ENCODE measurements at regions not wholly inside any gene's neighbourhood (a gene's known extent, or its start where the extent isn't known, plus 50 kb on each side); places are given as distances from the start of the nearest gene placed in this dataset.
"Not testable (repeated sequence)": the region's sequence is repeated elsewhere in the genome, so short reads cannot be mapped to it uniquely, and the experiment has no call there.

DNA sequence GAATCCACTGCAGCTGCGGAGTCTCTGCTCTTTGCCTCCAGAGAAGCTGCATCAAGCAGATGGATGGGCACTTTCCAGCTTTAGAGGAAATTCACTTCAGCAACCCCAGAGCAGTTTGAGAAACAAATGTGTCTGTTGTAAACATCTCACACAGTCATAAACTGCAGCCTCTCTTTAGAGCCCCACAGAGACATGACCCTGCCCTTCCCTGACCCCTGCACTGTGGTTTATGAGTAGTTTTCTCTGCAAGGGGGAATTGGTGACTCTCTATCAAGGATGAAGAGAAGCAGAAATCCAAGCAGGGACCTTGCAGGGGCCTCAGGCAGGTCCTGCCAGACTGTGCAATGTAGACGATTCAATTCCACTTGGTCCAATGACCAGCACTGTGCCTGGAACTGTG, 160.2 kb downstream of the SH2D4B start:
- no peak for ATAC-seq

DNA sequence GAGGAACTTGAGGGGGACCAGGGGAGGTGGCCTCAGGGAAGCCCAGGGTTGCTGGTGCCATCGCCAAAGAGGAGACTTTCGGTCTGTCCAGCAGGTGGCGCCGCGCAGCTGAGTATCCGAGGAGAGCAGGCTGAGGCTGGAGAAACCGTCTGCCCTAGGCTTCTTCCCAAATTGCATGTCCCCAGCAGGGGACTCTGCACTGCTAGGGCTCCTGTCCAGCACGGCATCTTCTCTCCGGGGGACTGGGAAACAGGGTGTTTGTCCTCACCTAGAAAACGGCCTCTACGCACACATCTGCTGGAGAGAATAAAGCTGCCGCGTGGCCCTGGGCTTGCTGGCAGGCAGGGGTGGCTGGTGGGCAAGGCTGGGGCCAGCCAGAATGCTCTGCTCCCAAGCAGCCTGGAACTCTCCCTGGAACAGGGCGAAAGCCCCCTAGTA, 161.9 kb downstream of the SH2D4B start:
- peak in 1 of 2 donors; percentile 66 for ATAC-seq

DNA sequence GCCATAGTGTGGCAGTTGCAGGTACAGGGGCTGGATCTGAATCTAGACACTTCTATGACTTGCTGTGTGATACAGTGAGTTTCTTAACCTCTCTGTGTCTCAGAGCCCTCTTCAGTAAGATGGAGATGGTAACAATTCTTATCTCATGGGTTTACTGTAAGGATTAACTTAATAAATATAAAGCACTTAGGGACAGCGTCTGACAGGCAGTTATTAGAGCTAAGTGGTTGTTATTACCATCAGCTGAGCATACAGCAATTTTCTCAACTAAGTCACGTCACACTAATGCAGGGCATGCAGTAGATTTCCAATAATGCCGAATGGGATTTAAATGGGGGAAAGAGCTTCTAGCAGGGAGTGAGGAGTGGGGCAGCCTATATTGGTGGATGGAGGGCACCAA, 162.6 kb downstream of the SH2D4B start:
- ATAC-seq: no peak

DNA sequence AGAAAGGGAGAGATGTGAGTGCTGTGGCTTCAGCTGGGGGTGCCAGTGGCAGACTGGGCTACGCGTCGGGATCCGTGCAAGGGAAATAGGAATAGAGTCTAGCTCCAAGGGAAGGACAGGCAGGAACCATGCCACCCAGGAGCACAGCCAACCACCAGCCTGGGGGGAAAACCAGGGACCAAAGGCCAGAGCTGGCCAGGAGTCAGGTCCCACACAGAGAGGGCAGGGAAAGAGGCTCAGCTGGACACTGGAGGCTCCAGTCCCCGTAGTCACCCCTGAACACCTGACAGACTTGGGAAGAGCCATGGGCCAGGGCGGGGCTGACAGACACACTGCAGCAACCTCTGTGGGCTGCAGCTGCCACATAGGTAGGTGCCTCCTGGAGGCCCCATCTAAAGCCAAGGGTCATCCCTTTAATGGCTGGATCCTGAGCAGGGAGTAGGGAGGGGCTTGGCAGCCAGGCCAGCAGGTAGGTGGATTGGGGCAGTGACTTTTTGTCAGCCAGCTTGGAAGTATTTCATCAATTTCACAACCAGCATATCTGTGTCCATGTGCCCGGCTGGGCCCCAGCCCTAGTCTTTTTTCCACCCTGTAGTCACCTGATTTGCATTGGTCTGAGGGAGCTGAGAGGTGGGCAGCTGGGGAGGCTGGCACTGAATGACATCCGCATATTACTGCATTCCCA, 163.2 kb downstream of the SH2D4B start:
- ATAC-seq: no peak

GRCh38 chr10:80701706-80702105, 164.0 kb downstream of the SH2D4B start:
- ATAC-seq: no peak

DNA sequence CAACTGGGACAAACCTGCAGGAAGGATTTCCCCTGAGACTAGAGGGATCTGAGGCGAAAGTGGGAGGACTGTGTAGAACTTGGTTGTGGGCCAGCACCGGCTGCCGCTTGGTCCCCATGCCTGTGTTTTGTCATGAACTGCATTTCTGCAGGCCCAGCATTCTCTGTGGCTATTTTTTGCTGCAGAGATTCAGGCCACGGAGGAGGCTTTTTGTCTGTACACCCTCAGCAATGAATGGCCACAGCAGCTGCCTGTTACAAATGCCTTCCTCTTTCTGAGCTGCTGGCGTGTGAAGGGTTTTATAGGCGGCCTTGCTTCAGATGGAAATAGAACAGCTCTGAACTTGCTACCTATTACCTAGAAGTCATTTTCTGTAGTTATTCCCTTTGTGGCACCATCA, 164.4 kb downstream of the SH2D4B start:
- ATAC-seq: no peak

- ATAC-seq: no peak
These were observed 168.2 kb downstream of the SH2D4B start for GRCh38 chr10:80705899-80706298.

DNA sequence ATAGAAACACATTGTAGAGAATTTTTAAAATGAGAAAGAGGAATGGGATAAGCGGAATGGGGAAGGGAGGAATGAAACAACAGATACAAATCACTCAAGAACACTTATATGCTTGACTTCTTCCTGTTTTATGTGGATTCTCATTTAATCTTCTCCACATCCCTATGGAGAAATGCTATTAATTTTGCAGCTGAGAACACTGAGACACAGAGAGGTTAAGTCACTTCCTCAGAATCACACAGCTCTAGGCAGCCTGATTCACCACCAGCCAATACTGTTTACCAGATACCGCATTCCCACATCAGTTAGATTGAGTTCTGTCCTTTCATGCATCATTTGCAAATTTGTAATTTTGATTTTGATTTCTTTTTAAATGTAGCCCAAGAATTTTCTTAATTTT, 170.5 kb downstream of the SH2D4B start:
- ATAC-seq: no peak

- ATAC-seq: no peak
These were observed 171.1 kb downstream of the SH2D4B start for GRCh38 chr10:80708808-80709207.

DNA sequence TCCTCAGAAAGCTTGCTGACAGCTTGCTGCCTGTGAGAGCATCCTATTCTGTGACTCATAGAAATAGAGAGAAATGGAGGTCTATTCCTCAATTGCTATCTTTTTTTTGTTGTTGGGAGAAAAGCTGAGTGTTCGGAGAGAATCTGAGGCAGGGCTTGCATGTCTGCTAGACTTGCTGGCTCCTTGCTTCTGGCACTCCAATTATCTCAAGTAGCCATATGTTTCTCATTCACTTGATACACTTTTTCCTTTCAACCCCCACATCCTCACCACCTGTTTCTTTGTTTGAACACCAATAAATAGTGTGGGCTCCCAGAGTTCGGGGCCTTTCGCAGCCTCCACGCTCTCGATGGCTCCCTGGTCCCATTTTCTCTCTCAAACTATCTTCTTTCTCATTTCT, 172.2 kb downstream of the SH2D4B start:
- ATAC-seq: no peak

- no peak for ATAC-seq
These were observed 175.8 kb downstream of the SH2D4B start for GRCh38 chr10:80713398-80713928.

DNA sequence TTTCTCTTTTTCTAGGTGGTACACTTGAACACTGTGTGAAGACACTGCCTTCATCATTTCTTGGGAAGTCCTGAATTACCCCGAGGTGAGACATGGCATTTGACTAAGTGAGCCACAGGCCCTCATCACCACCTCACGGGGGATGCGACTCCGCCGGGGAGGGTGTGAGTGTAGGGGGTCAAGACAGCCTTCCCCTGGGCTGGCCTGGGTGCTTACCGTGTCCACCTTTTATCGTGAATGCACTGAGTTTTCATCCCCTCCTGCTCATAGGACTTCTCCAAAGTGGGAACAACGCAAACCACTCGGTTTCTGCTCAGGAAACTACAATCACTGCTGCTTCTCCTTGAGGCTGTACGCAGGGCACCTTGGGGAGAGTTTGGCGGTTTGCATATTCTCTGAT, 176.9 kb downstream of the SH2D4B start:
- ATAC-seq: no peak

DNA sequence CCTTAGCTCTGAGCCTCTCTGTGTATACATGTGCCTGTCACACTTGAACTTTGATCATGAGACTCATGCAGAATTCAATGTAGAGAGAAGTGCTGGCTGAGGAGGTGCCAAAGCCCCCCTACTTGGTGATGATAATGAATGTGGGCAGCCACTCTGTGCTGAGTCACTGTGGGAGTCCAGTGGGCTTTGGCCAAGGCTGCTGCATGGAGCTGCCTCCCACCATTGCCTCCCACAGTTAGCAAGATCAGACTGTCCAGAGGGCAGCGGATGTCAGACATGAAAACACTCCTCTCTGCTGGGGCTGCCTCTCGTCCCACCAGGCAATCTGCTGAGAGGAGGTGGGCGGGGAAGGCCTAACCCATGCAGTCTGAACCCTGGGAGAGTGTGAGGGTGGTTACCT, 180.3 kb downstream of the SH2D4B start:
- no peak for ATAC-seq

DNA sequence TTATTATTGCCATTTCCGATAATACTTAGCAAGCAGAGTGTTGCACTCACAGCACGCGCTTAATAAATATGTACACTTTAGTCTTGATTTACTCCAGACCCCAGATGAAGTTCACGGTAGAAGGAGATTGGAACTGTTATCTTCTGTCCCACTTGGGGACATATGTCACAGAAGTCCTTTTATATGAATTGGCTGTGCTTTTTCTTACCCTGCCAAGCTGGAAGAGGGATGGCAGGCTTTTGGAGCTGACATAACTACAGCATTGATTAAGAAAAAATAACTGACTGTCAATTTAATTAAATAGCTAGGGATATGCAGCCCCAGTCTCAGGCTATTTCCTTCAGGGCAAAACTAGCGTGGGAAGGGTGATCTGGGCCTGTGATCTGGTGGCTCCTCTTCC, 182.2 kb downstream of the SH2D4B start:
- no peak for ATAC-seq

- no peak for ATAC-seq
These were observed 182.8 kb downstream of the SH2D4B start for GRCh38 chr10:80720549-80720948.

- ATAC-seq: not testable (repeated sequence)
These were observed 190.7 kb downstream of the SH2D4B start for GRCh38 chr10:80728354-80728753.

DNA sequence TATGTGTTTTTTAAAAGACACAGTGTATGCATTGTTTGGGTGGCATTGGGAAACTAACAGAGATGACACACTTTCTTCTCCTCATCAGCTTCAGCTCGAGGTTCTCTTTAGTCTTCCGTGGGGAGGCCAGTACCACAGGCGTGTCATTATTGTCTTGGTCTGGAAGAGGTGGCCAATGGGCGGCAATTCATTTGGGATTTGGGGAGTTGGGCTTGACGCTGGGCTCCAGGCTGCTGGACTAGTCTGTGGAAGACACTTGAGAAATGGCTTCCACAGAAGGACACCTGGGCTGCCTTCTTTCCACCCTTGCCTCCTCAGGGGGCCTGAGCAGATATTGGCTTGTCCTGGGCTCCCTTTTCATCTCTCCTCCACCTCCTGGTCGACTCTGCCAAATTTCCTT, 192.2 kb downstream of the SH2D4B start:
- ATAC-seq: no peak

DNA sequence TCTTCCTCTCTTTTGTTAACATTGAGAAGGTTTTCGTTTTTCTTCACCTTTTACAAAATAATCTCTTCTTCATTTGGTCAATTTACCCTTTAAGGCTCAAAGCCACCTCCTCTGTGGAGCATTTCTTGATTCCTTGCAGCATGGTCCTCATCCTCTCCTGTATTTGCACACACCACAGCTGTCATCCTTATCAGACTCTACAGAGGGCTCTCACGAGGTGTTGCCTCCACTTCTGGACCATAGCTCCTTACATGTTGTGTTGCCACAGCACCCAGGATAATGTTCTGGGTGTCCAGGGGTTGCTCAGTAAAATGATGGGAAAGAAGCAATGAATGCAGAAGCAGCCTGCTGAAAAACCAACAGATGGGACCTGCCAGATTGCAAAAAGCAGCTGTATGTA, 192.8 kb downstream of the SH2D4B start:
- no peak for ATAC-seq

- ATAC-seq: no peak
These were observed 196.9 kb downstream of the SH2D4B start for GRCh38 chr10:80734589-80734988.

- no peak for ATAC-seq
These were observed 199.5 kb downstream of the SH2D4B start for GRCh38 chr10:80737209-80737608.

- ATAC-seq: no peak
These were observed 201.6 kb downstream of the SH2D4B start for GRCh38 chr10:80739328-80739727.

- no peak for ATAC-seq
These were observed 202.4 kb downstream of the SH2D4B start for GRCh38 chr10:80739963-80740715.

GRCh38 chr10:80741278-80741677, 203.6 kb downstream of the SH2D4B start:
- ATAC-seq: no peak

GRCh38 chr10:80750268-80750667, 212.6 kb downstream of the SH2D4B start:
- ATAC-seq: no peak

Data from activated CD4-positive, CD25-positive, alpha-beta regulatory T cell treated with anti-CD3 and anti-CD28 coated beads, Interleukin-2, amount 50 U/mL, for 24 hours (primary cell).